Jurkat, Clone E6-1 (cell line): ENCODE measurements at regions not wholly inside any gene's neighbourhood (a gene's known extent, or its start where the extent isn't known, plus 50 kb on each side); places are given as distances from the start of the nearest gene placed in this dataset.
"Not testable (repeated sequence)": the region's sequence is repeated elsewhere in the genome, so short reads cannot be mapped to it uniquely, and the experiment has no call there.

ENCODE experiments used
- DNase-seq: peaks from one replicate; pipeline ENCODE4 v3.0.0-alpha.2; 2011; ENCODE audit warnings: low read depth, low spot score
- H3K4me3 ChIP-seq: 2 replicates; pipeline ENCODE4 v1.5.1; 2011; ENCODE audit warnings: mild to moderate bottlenecking, low read length, control low read depth, moderate library complexity

DNA sequence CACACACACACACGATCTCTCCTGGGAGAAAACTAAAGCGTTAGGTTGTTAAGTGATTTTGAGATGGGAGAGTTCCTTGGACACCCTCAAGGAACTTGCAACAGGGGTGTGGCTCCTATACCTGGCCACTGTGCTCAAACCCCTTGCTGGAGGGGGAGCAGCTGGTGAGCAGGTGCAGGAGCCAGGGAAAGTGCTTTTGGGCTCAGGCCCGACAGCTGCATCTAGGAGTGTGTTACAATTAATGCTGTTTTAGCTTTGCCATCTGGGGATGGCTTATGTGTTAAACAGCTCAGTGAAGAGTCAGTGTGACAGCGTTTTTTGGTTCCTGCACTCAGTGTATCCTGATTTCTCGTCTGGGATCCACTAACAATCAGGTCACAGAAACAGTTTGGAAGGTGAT lies 510.8 kb downstream of the TRIB2 start:
- no peak for DNase-seq
- H3K4me3 ChIP-seq = no peak overlapping the region

GRCh38 chr2:13230221-13230620 lies 513.5 kb downstream of the TRIB2 start:
- no peak overlapping the region for H3K4me3 ChIP-seq
- DNase-seq = no peak

DNA sequence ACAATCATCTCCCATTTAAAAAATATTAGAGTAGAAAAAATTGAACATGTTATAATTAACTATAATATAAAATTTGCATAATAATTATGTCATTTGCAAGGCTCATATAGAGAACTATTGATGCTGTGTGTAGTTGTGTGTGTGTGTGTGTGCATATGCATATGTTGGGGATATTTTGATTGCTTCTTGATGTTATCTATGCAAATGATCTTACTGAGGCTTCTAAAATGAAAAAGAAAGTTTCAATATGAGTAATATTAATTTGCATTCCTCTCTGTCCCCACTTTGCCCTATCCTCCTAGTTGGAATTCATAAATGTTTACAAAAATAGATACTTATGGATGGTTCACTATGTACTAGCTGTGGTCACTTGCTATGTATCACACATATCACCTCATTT lies 523.3 kb downstream of the TRIB2 start:
- DNase-seq = no peak
- no peak overlapping the region for H3K4me3 ChIP-seq

DNA sequence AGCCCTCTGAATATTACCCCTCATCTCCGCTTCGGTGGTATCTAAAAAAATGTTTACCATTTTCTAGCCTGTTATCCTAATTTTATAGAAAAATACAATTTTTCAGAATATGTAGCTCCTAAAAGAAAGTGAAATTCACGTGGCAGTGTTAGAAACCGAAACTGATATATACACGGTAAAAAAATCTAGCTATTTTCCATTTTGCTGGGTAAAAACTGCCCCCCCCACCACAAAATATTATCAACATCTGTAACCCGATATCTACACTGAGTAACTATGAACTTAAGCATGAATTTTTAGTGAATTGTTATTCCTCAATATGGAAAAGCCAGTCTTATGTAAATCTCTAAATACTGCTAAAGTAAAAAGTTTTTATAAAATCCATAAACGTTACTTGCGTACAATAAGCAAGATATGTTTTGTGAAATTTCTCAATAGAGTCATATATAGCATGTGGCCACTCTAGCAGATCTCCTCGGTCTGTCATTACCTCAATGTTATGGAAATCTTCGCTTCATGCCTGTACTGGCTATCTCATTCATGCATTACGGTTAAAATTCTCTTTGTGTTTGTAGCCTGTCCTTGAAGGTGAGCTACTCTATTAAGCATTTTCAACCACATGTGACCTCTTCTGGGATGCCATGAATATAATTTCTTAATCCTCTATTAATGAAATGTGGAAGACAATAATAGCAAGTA lies 524.2 kb downstream of the TRIB2 start:
- no peak for DNase-seq
- H3K4me3 ChIP-seq = no peak overlapping the region

DNA sequence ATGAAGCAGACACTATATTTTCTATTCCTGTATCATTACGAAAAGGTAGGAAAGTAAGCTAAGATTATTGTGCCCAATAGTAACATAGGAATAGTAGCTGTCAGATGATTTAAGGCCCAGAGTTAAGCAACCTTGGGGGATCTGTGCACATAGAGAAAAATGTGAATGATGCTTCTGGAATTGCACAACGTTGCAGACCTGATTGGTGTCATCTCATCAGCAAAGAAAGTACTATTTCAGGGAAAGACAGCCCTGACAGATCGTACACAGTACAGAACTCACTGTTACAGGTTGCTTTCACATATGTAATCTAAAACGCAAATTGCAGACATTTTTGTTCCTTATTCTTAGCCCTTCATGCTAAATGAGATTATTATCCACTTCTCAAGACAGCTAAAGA lies 535.9 kb downstream of the TRIB2 start:
- no peak overlapping the region for H3K4me3 ChIP-seq
- DNase-seq = no peak

- H3K4me3 ChIP-seq = no peak overlapping the region
- no peak for DNase-seq
Measured at GRCh38 chr2:13255485-13255884, 538.7 kb downstream of the TRIB2 start.

DNA sequence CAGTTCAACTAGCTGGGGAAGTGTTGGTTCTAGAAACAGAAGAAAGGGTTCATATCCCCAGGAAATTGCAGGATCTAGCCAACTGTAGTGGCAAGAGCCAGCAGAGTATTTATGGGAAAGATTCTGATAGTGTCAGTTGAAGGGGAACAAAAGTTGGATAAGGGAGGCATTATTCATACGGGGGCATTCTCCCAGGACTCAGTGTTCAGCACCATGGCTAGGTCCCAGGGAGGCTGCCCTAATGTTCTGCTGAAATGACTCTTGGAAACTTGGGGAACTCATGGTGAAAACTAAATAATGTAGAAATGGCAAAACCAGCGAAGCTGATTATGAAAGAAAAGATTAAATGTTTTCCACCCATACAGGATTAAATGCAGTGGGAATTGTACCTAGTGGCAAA lies 543.7 kb downstream of the TRIB2 start:
- no peak for DNase-seq
- H3K4me3 ChIP-seq = no peak overlapping the region

GRCh38 chr2:13266166-13266565 lies 549.4 kb downstream of the TRIB2 start:
- H3K4me3 ChIP-seq = no peak overlapping the region
- DNase-seq = no peak

DNA sequence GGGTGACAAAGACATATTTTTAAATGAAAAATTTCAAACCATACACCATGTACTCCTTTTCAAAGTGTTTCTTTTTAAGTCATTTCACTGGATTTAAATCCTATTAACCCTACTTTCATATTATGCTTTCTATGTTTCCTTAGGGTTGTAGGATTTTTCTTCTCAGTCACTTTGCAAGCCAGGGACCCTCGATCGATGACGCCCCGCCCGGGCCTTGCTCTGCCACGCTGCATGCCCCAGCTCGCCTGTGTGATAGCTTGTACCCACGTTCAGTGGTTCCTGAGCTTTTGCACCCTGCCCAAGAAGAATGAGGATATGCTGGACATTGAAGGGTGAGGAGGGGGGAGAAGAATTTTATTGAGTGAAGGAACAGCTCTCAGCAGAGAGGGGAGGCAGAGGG lies 568.0 kb downstream of the TRIB2 start:
- no peak for DNase-seq
- H3K4me3 ChIP-seq = no peak overlapping the region

DNA sequence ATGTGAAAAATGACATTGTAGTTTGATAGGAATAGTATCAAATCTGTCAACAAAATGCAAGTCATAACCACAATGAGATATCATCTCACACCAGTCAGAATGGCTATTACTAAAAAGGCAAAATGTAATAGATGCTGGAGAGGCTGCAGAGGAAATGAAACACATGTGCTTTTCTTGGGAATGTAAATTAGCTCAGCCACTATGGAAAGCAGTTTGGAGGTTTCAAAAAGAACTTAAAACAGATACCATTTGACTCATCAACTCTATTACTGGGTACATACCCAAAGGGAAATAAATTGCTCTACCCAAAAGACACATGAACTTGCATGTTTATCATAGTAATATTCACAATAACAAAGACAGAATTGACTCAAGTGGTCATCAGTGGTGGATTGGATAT lies 572.6 kb downstream of the TRIB2 start:
- DNase-seq = no peak

DNA sequence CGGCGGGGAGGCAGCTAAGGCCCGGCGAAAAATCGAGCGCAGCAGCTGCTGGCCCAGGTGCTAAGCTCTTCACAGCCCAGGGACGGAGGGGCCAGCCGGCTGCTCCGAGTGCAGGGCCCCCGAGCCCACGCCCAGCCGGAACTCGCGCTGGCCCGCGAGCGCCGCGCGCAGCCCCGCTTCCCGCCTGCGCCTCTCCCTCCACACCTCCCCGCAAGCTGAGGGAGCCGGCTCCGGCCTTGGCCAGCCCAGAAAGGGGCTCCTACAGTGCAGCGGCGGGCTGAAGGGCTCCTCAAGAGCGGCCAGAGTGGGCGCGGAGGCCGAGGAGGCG lies 591.7 kb downstream of the TRIB2 start:
- not testable (repeated sequence) for H3K4me3 ChIP-seq, DNase-seq

More for the DNA sequence above, 572.6 kb downstream of the TRIB2 start:
- no peak overlapping the region for H3K4me3 ChIP-seq

GRCh38 chr2:13308989-13309388 lies 592.3 kb downstream of the TRIB2 start:
- no peak for DNase-seq
- H3K4me3 ChIP-seq = no peak overlapping the region

GRCh38 chr2:13332060-13332459 lies 615.3 kb downstream of the TRIB2 start:
- no peak overlapping the region for H3K4me3 ChIP-seq
- no peak for DNase-seq

- not testable (repeated sequence) for H3K4me3 ChIP-seq, DNase-seq
Measured at GRCh38 chr2:13334071-13334470, 617.3 kb downstream of the TRIB2 start.

DNA sequence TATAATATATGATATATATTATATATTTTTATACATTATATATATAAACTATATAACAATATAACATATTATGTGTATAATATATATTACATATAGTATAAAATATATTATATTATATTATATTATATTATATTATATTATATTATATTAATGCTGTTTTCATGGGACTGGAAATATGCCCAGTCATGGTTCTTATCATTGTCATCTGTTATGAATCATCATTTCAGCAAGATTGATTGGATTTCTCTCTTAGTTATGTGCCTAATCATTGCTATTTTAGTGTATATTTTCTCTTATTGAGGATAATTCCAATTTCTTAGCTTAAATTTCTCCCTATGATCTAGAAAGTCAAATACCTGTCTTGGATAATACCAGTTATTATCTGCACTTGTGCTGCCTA lies 617.8 kb downstream of the TRIB2 start:
- no peak overlapping the region for H3K4me3 ChIP-seq
- no peak for DNase-seq

GRCh38 chr2:13335862-13336535 lies 619.3 kb downstream of the TRIB2 start:
- H3K4me3 ChIP-seq = no peak overlapping the region
- DNase-seq = no peak

- DNase-seq = no peak
- H3K4me3 ChIP-seq = no peak overlapping the region
Measured at GRCh38 chr2:13351068-13351467, 634.3 kb downstream of the TRIB2 start.

GRCh38 chr2:13353083-13353482 lies 636.3 kb downstream of the TRIB2 start:
- no peak overlapping the region for H3K4me3 ChIP-seq
- DNase-seq = no peak

DNA sequence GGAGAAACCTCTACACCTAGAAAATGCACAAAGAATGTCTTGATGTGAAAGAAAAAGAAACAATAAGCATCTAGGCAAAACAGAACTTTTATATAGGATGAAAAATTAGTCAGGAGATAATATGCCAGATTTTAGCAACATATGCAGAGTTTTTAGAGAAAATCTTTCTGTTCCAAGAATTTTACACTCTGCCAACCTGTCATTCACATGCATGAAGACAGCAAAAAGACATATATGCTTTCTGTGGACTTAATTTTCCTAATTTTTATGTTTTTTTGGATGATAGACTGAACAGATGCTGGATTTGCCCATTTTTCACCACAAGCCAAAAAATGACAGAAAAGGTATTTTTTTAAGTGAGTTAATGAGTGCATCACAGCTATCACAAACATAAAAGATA lies 637.3 kb downstream of the TRIB2 start:
- no peak for DNase-seq
- H3K4me3 ChIP-seq = no peak overlapping the region

DNA sequence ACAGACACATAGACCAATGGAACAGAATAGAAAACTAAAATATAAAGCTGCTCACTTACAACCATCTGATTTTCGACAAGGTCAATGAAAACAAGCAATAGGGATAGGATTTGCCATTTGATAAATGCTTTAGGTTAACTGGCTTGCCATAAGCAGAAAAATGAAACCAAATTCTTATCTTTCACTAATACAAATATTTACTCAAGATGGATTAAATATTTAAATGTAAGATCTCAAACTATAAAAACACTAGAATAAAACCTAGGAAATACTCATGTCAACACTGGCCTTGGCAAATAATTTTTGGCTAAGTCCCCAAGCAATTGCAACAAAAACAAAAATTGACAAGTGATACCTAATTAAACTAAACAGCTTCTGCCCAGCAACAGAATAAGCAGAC lies 665.2 kb downstream of the TRIB2 start:
- not testable (repeated sequence) for DNase-seq, H3K4me3 ChIP-seq

DNA sequence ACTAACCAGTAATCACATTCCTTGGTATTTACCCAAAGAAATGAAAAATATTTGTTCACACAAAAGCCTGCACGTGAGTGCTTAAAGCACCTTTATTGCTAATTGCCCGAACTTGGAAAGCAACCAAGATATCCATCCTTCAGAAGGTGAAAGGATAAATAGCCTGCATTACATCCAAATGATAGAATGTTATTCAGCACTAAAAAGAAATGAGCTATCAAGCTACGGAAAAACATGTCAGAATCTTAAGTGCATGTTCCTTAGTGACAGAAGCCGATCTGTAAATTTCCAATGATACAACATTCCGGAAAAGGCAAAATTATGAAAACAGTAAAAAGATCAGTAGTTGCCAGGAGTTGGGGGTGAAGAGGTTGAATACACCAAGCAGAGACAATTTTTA lies 672.4 kb downstream of the TRIB2 start:
- H3K4me3 ChIP-seq, DNase-seq: not testable (repeated sequence)
